ENCODE measurements at regions not wholly inside any gene's neighbourhood (a gene's known extent, or its start where the extent isn't known, plus 50 kb on each side); places are given as distances from the start of the nearest gene placed in this dataset.
A peak's percentile ranks its signal among the peaks of the same experiment; 100 is the strongest.
"Not testable (repeated sequence)": the region's sequence is repeated elsewhere in the genome, so short reads cannot be mapped to it uniquely, and the experiment has no call there.

- DNase-seq (ENCODE audit: low read depth in 2 of 2): no peak
- TF ChIP-seq CTCF (IDR thresholded peaks at IDR 0.05; ENCODE audit: low read depth, low read length): no peak
- peak overlapping the region in 1 of 2 donors; percentile 46 for H3K4me3 ChIP-seq (replicated peaks in 1 of 2; ENCODE audit: low read depth in 2 of 2, low read length in 2 of 2)
Measured at GRCh38 chr2:64918220-64918886, 70.8 kb upstream of the SLC1A4 start.

- no peak overlapping the region for H3K4me3 ChIP-seq (replicated peaks in 1 of 2; ENCODE audit: low read depth in 2 of 2, low read length in 2 of 2)
- DNase-seq (ENCODE audit: low read depth in 2 of 2): no peak
- TF ChIP-seq CTCF (IDR thresholded peaks at IDR 0.05; ENCODE audit: low read depth, low read length): no peak
Measured at GRCh38 chr2:64919261-64919660, 69.9 kb upstream of the SLC1A4 start.

GRCh38 chr2:64922482-64923384 lies 66.5 kb upstream of the SLC1A4 start:
- no peak for DNase-seq (ENCODE audit: low read depth in 2 of 2)
- H3K4me3 ChIP-seq (replicated peaks in 1 of 2; ENCODE audit: low read depth in 2 of 2, low read length in 2 of 2): no peak overlapping the region
- no peak for TF ChIP-seq CTCF (IDR thresholded peaks at IDR 0.05; ENCODE audit: low read depth, low read length)

GRCh38 chr2:64923385-64923710 lies 65.9 kb upstream of the SLC1A4 start:
- TF ChIP-seq CTCF (IDR thresholded peaks at IDR 0.05; ENCODE audit: low read depth, low read length): no peak
- no peak for DNase-seq (ENCODE audit: low read depth in 2 of 2)
- H3K4me3 ChIP-seq (replicated peaks in 1 of 2; ENCODE audit: low read depth in 2 of 2, low read length in 2 of 2): no peak overlapping the region

- no peak for TF ChIP-seq CTCF (IDR thresholded peaks at IDR 0.05; ENCODE audit: low read depth, low read length)
- no peak for DNase-seq (ENCODE audit: low read depth in 2 of 2)
- H3K4me3 ChIP-seq (replicated peaks in 1 of 2; ENCODE audit: low read depth in 2 of 2, low read length in 2 of 2): no peak overlapping the region
Measured at GRCh38 chr2:64924170-64924934, 64.8 kb upstream of the SLC1A4 start.

- H3K4me3 ChIP-seq (replicated peaks in 1 of 2; ENCODE audit: low read depth in 2 of 2, low read length in 2 of 2); DNase-seq (ENCODE audit: low read depth in 2 of 2): not testable (repeated sequence)
Measured at GRCh38 chr2:64925930-64926722, 63.1 kb upstream of the SLC1A4 start.

Measured in cardiac fibroblast (primary cell).